ENCODE measurements at regions not wholly inside any gene's neighbourhood (a gene's known extent, or its start where the extent isn't known, plus 50 kb on each side); places are given as distances from the start of the nearest gene placed in this dataset.

- CTCF ChIA-PET, result no interaction called here
- Mint-ChIP-seq H3K27ac (no peak overlapping the region), H3K4me1 (peaks cover 6% of the 10 kb centered on the region), H3K4me3 (no peak overlapping the region), H3K9me3 (peaks cover 7% of the 10 kb centered on the region), H3K36me3 (ENCODE audit: low read depth) (no peaks in the 10 kb centered on the region), H3K27me3 (peaks cover 8% of the 10 kb centered on the region)
- no peak for TF ChIP-seq CTCF (IDR thresholded peaks at IDR 0.05)
- intact Hi-C loops (cut with micrococcal nuclease), result loop anchor here (10.0 kb wide), 1 partner anchor 1434 kb away; no protein-coding TSS in a partner anchor
- POLR2A ChIA-PET, result no interaction called here
- DNase-seq, result no peak
- ATAC-seq (ENCODE audit: low read depth), result no peak
Measured at GRCh38 chr3:31448882-31449243, 83.9 kb upstream of the STT3B start.

GRCh38 chr3:31449318-31449717 is 83.4 kb upstream of the STT3B start:
- ChIA-PET POLR2A (no interaction called here), CTCF (no interaction called here)
- no peak overlapping the region for H3K4me3 Mint-ChIP-seq
- H3K36me3 Mint-ChIP-seq (ENCODE audit: low read depth), result no peaks in the 10 kb centered on the region
- intact Hi-C loops (cut with micrococcal nuclease), result loop anchor here (10.0 kb wide), 1 partner anchor 1435 kb away; no protein-coding TSS in a partner anchor
- no peak for TF ChIP-seq CTCF (IDR thresholded peaks at IDR 0.05)
- H3K4me1 Mint-ChIP-seq, result peaks cover 6% of the 10 kb centered on the region
- no peak overlapping the region for H3K27ac Mint-ChIP-seq
- peaks cover 10% of the 10 kb centered on the region for H3K27me3 Mint-ChIP-seq
- DNase-seq (no peak), ATAC-seq (ENCODE audit: low read depth) (no peak)
- peaks cover 7% of the 10 kb centered on the region for H3K9me3 Mint-ChIP-seq

GRCh38 chr3:31450345-31450744 is 82.4 kb upstream of the STT3B start:
- H3K9me3 Mint-ChIP-seq, result peaks cover 7% of the 10 kb centered on the region
- no peak overlapping the region for H3K27ac Mint-ChIP-seq
- intact Hi-C loops (cut with micrococcal nuclease), result no loop called here
- TF ChIP-seq CTCF (IDR thresholded peaks at IDR 0.05), result no peak
- no peaks in the 10 kb centered on the region for H3K36me3 Mint-ChIP-seq (ENCODE audit: low read depth)
- H3K27me3 Mint-ChIP-seq, result peaks cover 10% of the 10 kb centered on the region
- CTCF ChIA-PET, result no interaction called here
- POLR2A ChIA-PET, result no interaction called here
- no peak for DNase-seq
- ATAC-seq (ENCODE audit: low read depth), result no peak
- peaks cover 6% of the 10 kb centered on the region for H3K4me1 Mint-ChIP-seq
- no peak overlapping the region for H3K4me3 Mint-ChIP-seq

GRCh38 chr3:31452495-31453106 is 80.1 kb upstream of the STT3B start:
- TF ChIP-seq CTCF (IDR thresholded peaks at IDR 0.05), result no peak
- peaks cover 10% of the 10 kb centered on the region for H3K27me3 Mint-ChIP-seq
- H3K27ac Mint-ChIP-seq, result no peak overlapping the region
- peaks cover 7% of the 10 kb centered on the region for H3K9me3 Mint-ChIP-seq
- no peaks in the 10 kb centered on the region for H3K36me3 Mint-ChIP-seq (ENCODE audit: low read depth)
- ChIA-PET CTCF (no interaction called here), POLR2A (no interaction called here)
- H3K4me3 Mint-ChIP-seq, result no peak overlapping the region
- no peak for ATAC-seq (ENCODE audit: low read depth)
- H3K4me1 Mint-ChIP-seq, result peaks cover 11% of the 10 kb centered on the region
- intact Hi-C loops (cut with micrococcal nuclease), result no loop called here
- DNase-seq, result no peak

- ATAC-seq (ENCODE audit: low read depth), result no peak
- no peak for TF ChIP-seq CTCF (IDR thresholded peaks at IDR 0.05)
- no peaks in the 10 kb centered on the region for H3K36me3 Mint-ChIP-seq (ENCODE audit: low read depth)
- peaks cover 10% of the 10 kb centered on the region for H3K27me3 Mint-ChIP-seq
- peaks cover 11% of the 10 kb centered on the region for H3K4me1 Mint-ChIP-seq
- CTCF ChIA-PET, result no interaction called here
- peaks cover 7% of the 10 kb centered on the region for H3K9me3 Mint-ChIP-seq
- DNase-seq, result no peak
- intact Hi-C loops (cut with micrococcal nuclease), result no loop called here
- POLR2A ChIA-PET, result no interaction called here
- H3K27ac Mint-ChIP-seq, result no peak overlapping the region
- no peak overlapping the region for H3K4me3 Mint-ChIP-seq
Measured at GRCh38 chr3:31453430-31453829, 79.3 kb upstream of the STT3B start.

Data from activated B cell treated with CpG ODN at 0.5 μM for 24 hours (primary cell).